Thoracic aorta (tissue), 2 donors: ENCODE measurements at regions not wholly inside any gene's neighbourhood (a gene's known extent, or its start where the extent isn't known, plus 50 kb on each side); places are given as distances from the start of the nearest gene placed in this dataset.

Experiments
- ATAC-seq: fragments of 150-250 bp; one replicate; pipeline ENCODE4 v1.8.0; 2017; ENCODE audit warnings: low read depth; ENCODE audit not compliant: insufficient number of reproducible peaks, low FRiP score
- DNase-seq: peaks from one replicate; pipeline ENCODE4 v3.0.0-alpha.2; 2020; ENCODE audit warnings: low spot score
- H3K27ac ChIP-seq, 2 donors: fragments of 200-600 bp; sonication (generic); 1 replicate in 1 of 2; 2 replicates in 1 of 2; pipeline ENCODE4 v1.5.1; 2016; ENCODE audit warnings: mild to moderate bottlenecking in 2 of 2, moderate library complexity in 2 of 2
- H3K27me3 ChIP-seq: fragments of 200-600 bp; sonication (generic); replicated peaks from 2 replicates; pipeline ENCODE4 v1.6.0; 2016; ENCODE audit warnings: mild to moderate bottlenecking; ENCODE audit not compliant: insufficient read depth
- H3K36me3 ChIP-seq: fragments of 200-600 bp; sonication (generic); one replicate; pipeline ENCODE4 v1.5.1; 2016
- H3K4me1 ChIP-seq, 2 donors: fragments of 200-600 bp; sonication (generic); 1 replicate in 1 of 2; 2 replicates in 1 of 2; pipeline versions ENCODE4 v1.5.1 to v1.6.0; 2016; ENCODE audit warnings: low read depth in 2 of 2, mild to moderate bottlenecking in 1 of 2; ENCODE audit not compliant: control insufficient read depth in 1 of 2
- H3K4me3 ChIP-seq: fragments of 200-600 bp; sonication (generic); 2 replicates; pipeline ENCODE4 v1.5.1; 2016; ENCODE audit warnings: mild to moderate bottlenecking
- H3K9me3 ChIP-seq: fragments of 200-600 bp; sonication (generic); 2 replicates; pipeline ENCODE4 v1.5.1; 2016
- TF ChIP-seq, protein P1 (sequence below): fragments of 200-600 bp; sonication (generic); IDR thresholded peaks from one replicate; pipeline ENCODE4 v1.5.1; 2019; ENCODE audit warnings: antibody characterized with exemption

DNA sequence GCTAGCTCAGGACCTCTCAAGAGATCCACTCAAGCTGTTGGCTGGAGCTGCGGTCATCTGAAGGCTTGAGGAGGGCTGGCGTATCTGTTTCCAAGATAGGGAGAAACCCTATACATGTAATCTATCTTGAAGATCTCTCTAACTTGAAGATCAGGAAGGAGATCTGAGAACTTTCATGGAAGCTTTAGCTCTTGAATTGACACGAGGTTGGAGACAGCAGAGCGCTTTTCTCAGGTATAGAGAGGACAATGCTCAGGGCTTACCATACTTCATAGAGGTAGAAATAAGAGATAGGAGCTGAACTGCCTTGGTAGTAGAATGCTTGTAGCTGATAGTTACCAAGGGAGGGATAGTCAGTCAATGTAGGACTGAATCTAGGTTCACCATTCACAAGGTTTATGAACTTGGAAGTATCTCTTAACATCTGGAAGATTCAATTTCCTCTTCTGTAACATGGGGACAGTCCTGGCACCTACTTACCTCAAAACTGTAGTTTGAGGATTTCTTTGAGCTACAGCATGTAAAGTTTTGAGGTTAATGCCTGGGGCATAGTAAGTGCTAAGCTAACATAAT lies 267.0 kb upstream of the MAF start:
- Histone ChIP-seq H3K36me3 (no peaks in the 10 kb centered on the region), H3K27ac (no peak overlapping the region), H3K4me3 (no peak overlapping the region), H3K27me3 (no peaks in the 10 kb centered on the region), H3K9me3 (no peaks in the 10 kb centered on the region), H3K4me1 (no peaks in the 10 kb centered on the region)
- TF ChIP-seq, protein P1, sequence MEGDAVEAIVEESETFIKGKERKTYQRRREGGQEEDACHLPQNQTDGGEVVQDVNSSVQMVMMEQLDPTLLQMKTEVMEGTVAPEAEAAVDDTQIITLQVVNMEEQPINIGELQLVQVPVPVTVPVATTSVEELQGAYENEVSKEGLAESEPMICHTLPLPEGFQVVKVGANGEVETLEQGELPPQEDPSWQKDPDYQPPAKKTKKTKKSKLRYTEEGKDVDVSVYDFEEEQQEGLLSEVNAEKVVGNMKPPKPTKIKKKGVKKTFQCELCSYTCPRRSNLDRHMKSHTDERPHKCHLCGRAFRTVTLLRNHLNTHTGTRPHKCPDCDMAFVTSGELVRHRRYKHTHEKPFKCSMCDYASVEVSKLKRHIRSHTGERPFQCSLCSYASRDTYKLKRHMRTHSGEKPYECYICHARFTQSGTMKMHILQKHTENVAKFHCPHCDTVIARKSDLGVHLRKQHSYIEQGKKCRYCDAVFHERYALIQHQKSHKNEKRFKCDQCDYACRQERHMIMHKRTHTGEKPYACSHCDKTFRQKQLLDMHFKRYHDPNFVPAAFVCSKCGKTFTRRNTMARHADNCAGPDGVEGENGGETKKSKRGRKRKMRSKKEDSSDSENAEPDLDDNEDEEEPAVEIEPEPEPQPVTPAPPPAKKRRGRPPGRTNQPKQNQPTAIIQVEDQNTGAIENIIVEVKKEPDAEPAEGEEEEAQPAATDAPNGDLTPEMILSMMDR, result no peak
- no peak for ATAC-seq
- no peak for DNase-seq

GRCh38 chr16:79865918-79866317 lies 265.4 kb upstream of the MAF start:
- Histone ChIP-seq H3K27me3 (no peaks in the 10 kb centered on the region), H3K9me3 (no peaks in the 10 kb centered on the region), H3K4me3 (no peak overlapping the region), H3K4me1 (no peaks in the 10 kb centered on the region), H3K27ac (no peak overlapping the region), H3K36me3 (no peaks in the 10 kb centered on the region)
- DNase-seq, result no peak
- no peak for ATAC-seq
- TF ChIP-seq, protein P1, result no peak

DNA sequence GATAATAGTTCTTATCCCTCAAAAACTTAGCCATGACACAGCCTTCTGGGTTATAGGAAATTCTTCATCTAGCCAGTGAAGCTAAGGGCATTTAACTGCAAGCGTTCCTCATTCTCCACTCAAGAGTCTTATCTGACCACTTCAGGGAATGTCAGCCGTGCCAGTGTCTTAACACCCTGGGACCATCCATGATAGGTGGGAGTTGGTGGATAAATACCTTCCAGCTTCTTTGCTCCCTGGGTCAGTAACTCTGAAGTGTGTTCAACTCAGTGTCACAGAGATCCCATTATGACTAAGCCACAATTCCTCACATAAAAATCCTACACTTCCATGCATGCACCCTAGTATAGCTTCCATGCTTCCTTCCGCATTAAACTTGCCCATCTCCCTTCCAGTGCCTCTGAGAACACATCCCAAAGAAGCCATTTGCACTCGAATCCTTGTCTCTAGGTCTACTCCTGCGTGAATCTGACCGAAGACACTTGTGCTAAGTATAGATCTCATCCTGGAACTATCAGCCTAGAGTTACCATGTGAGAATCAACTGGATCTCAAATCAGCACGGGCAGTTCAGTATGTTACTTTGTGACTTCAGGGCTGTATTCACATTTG lies 264.3 kb upstream of the MAF start:
- no peak for DNase-seq

DNA sequence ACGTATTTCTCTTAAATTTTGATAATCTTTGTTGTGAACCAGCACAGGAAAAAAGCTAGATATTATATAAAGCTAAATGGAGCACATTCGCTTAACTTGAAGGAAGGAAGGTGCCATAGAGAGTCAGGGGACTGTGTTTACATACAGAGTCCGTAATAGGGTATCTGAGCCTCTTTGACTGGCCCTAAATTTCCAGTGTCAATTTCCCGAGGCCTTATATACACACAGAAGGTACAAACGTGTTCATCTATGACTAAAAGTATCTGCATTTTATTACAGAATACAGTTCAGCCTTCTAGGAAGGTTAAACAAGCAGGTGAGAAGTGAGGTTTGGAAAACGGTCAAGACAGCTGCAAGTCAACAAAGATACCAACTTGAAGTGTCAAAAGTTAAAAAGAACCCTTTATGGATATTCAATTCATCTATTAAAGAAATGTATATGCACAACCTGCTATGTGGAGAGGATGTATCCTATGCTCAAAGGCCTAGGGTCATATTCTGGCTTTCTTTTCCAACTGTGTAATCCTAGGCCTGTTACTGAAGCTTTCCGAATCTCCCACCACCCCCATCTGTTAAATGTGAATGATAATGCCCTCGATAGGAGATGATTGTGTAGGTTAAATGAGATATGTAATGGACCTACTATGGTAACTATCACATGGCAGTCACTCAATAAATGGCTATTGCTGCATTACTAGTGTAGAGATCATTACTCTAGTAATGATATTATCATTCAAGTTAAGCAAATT lies 263.7 kb upstream of the MAF start:
- Histone ChIP-seq H3K4me1 (no peaks in the 10 kb centered on the region), H3K27ac (no peak overlapping the region), H3K36me3 (no peaks in the 10 kb centered on the region), H3K27me3 (no peaks in the 10 kb centered on the region), H3K9me3 (no peaks in the 10 kb centered on the region), H3K4me3 (no peak overlapping the region)
- ATAC-seq (no peak), DNase-seq (no peak)
- TF ChIP-seq, protein P1, result no peak

More for the DNA sequence above, 264.3 kb upstream of the MAF start:
- no peaks in the 10 kb centered on the region for H3K36me3 ChIP-seq
- H3K27me3 ChIP-seq, result no peaks in the 10 kb centered on the region
- no peak for ATAC-seq
- no peak overlapping the region for H3K27ac ChIP-seq
- no peaks in the 10 kb centered on the region for H3K9me3 ChIP-seq
- H3K4me1 ChIP-seq, result no peaks in the 10 kb centered on the region
- TF ChIP-seq, protein P1, result no peak
- no peak overlapping the region for H3K4me3 ChIP-seq
